Lower lobe of right lung (tissue), 2 donors: ENCODE measurements at regions not wholly inside any gene's neighbourhood (a gene's known extent, or its start where the extent isn't known, plus 50 kb on each side); places are given as distances from the start of the nearest gene placed in this dataset.

Experiments
- ATAC-seq, 2 donors: fragments of 200-7000 bp; cut with Tn5 transposase; one replicate each; pipeline ENCODE4 v1.9.1; 2020 to 2022; ENCODE audit warnings: mild to moderate bottlenecking in 2 of 2, moderate library complexity in 2 of 2
- DNase-seq: peaks from one replicate; pipeline ENCODE4 v3.0.0-alpha.2; 2020
- H3K27ac ChIP-seq: fragments of 200-600 bp; one replicate; pipeline ENCODE4 v1.8.0; 2022
- H3K27me3 ChIP-seq: fragments of 200-600 bp; one replicate; pipeline ENCODE4 v1.8.0; 2022; ENCODE audit warnings: low read depth
- H3K36me3 ChIP-seq: fragments of 200-600 bp; one replicate; pipeline ENCODE4 v1.8.0; 2022; ENCODE audit warnings: mild to moderate bottlenecking
- H3K4me1 ChIP-seq: fragments of 200-600 bp; one replicate; pipeline ENCODE4 v1.8.0; 2022
- H3K4me3 ChIP-seq: fragments of 200-600 bp; one replicate; pipeline ENCODE4 v1.8.0; 2022; ENCODE audit warnings: mild to moderate bottlenecking
- H3K9me3 ChIP-seq: fragments of 200-600 bp; one replicate; pipeline ENCODE4 v1.8.0; 2022
- intact Hi-C: fragments of 100-400 bp; cut with DNase I; formaldehyde crosslinking; loops from one replicate; pipeline ENCODE4 v1.11.0; 2022
- TF ChIP-seq, protein P1 (sequence below): fragments of 200-600 bp; IDR thresholded peaks from one replicate; pipeline ENCODE4 v1.8.0; 2022; ENCODE audit warnings: antibody characterized with exemption, mild to moderate bottlenecking
- donor health status: DM: no; HTN: yes; CAD: no; lungs with severe emphysema.

DNA sequence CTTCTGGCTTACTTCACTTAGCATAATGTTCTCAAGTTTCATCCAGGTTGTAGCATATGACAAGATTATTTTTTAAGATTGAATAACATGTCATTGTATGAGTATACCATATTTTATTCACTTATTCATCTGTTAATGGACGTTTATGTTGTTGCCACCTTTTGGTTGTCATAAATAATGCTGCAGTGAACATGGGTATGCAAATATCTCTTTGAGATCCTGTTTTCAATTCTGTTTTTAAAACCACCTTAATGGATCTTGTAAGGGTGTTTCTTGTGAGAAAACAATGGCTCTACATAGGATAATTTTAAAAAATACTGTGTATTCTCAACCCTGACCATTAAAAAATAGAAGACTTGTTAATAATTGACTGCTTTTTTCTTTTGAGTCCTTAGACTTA lies 290.7 kb upstream of the TMEM229A start:
- Histone ChIP-seq H3K9me3 (no peaks in the 10 kb centered on the region), H3K36me3 (no peaks in the 10 kb centered on the region), H3K4me1 (no peaks in the 10 kb centered on the region), H3K27ac (no peak overlapping the region), H3K27me3 (no peaks in the 10 kb centered on the region), H3K4me3 (no peak overlapping the region)
- DNase-seq (no peak), ATAC-seq (no peak)
- TF ChIP-seq, protein P1, sequence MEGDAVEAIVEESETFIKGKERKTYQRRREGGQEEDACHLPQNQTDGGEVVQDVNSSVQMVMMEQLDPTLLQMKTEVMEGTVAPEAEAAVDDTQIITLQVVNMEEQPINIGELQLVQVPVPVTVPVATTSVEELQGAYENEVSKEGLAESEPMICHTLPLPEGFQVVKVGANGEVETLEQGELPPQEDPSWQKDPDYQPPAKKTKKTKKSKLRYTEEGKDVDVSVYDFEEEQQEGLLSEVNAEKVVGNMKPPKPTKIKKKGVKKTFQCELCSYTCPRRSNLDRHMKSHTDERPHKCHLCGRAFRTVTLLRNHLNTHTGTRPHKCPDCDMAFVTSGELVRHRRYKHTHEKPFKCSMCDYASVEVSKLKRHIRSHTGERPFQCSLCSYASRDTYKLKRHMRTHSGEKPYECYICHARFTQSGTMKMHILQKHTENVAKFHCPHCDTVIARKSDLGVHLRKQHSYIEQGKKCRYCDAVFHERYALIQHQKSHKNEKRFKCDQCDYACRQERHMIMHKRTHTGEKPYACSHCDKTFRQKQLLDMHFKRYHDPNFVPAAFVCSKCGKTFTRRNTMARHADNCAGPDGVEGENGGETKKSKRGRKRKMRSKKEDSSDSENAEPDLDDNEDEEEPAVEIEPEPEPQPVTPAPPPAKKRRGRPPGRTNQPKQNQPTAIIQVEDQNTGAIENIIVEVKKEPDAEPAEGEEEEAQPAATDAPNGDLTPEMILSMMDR = no peak
- intact Hi-C loops = no loop called here

DNA sequence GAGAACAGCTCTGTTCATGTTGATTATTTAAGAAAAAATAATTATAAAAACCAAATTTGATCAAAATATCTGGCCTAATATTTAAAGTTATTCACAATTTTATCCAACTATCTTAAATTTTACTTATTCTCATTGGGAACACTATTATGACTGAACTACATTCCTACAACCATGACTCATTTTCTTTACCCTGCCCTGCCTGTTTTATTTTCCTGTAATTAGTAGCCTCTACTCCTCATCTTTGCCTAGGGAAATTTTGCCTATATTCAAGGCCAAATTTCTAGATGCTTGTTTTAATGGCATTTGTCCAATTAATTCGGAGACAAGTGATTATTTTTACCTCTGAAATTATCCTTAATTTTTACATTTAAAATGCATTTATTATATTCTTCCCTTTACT lies 289.7 kb upstream of the TMEM229A start:
- no peak for DNase-seq
- no peak for ATAC-seq
- Histone ChIP-seq H3K36me3 (no peaks in the 10 kb centered on the region), H3K4me3 (no peak overlapping the region), H3K4me1 (no peaks in the 10 kb centered on the region), H3K27me3 (no peaks in the 10 kb centered on the region), H3K9me3 (no peaks in the 10 kb centered on the region), H3K27ac (no peak overlapping the region)
- TF ChIP-seq, protein P1 = no peak
- intact Hi-C loops = no loop called here

DNA sequence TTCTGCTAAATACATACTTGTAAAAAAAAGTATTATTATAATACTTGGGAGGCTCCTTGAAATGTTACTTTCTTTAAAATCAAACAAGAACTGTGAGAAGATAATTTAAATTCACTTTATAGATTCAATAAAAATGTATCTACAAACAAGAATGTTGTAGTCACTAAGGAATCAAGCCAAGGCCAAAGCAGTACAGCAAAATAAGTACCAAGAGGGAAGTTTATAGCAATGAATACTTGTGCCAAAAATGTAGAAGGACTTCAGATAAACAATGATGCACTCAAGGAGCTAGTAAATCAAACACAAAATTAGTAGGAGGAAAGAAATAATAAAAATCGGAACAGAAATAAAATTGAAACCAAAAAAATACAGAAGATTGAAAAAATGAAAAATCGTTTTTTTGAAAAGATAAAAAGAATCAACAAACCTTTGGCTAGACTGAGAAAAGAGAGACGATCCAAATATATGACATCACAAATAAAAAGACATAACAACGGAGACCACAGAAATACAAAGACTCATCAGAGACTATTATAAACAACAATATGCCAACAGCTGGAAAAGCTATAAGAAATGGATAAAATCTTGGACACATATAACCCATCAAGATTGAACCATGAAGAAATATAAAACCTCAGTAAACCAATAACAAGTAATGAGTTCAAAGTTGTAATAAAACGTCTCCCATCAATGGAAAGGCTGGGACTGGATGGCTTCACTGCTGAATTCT lies 286.0 kb upstream of the TMEM229A start:
- no peak overlapping the region for H3K27ac ChIP-seq
- no peaks in the 10 kb centered on the region for H3K9me3 ChIP-seq
- H3K4me1 ChIP-seq = no peaks in the 10 kb centered on the region
- no peak overlapping the region for H3K4me3 ChIP-seq
- H3K27me3 ChIP-seq = no peaks in the 10 kb centered on the region
- intact Hi-C loops = no loop called here
- ATAC-seq = no peak
- no peaks in the 10 kb centered on the region for H3K36me3 ChIP-seq
- TF ChIP-seq, protein P1 = no peak
- DNase-seq = no peak

DNA sequence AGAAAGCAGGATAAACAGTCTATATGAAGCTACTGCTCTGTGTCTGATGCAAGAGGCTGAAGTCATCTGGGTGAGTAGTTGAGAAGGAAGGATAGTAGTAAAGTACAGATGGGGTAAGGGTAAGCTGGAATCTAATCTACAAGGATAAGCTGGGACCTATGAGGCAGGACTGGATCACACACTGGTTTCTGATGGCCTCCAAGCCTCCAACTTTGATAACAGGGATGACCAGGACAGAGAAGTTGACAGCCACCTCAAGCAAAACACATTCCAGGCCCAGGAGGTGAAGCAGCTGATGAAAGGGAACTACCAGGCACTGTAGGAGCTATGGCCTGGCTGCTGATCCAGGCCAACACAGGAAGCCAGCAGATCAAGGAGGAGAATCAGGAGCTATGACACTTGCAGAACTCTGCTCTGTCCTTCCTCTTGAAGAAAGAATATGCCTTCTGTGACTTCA lies 278.1 kb upstream of the TMEM229A start:
- H3K4me3 ChIP-seq = no peak overlapping the region
- ATAC-seq (no peak), DNase-seq (no peak)
- H3K9me3 ChIP-seq = no peaks in the 10 kb centered on the region
- H3K27ac ChIP-seq = no peak overlapping the region
- no peaks in the 10 kb centered on the region for H3K36me3 ChIP-seq
- no peaks in the 10 kb centered on the region for H3K27me3 ChIP-seq
- intact Hi-C loops = no loop called here
- no peaks in the 10 kb centered on the region for H3K4me1 ChIP-seq
- TF ChIP-seq, protein P1 = no peak

DNA sequence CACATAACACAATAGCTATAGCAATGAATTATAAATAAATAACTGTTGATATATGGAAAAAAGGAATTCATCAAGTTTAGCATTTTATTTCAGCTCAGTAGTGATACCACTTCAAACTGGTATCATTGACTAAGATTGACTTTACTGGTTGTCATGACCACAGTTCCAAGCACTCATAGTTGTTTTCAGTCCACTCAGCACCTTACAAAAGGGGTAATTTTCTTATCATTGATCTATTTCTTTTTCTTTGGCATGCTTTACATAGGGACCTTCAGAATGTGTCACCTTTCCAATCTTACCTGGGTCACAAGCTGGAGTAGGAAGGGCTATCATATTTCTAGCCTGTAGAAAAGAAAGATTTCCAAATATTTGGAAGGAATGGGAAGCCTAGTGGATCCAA lies 275.5 kb upstream of the TMEM229A start:
- ATAC-seq = no peak
- no peaks in the 10 kb centered on the region for H3K9me3 ChIP-seq
- TF ChIP-seq, protein P1 = no peak

More for the DNA sequence above, 275.5 kb upstream of the TMEM229A start:
- Histone ChIP-seq H3K27me3 (no peaks in the 10 kb centered on the region), H3K4me1 (no peaks in the 10 kb centered on the region), H3K36me3 (no peaks in the 10 kb centered on the region), H3K4me3 (no peak overlapping the region), H3K27ac (no peak overlapping the region)
- intact Hi-C loops = no loop called here
- no peak for DNase-seq
